GM18508 (cell line): ENCODE measurements at regions not wholly inside any gene's neighbourhood (a gene's known extent, or its start where the extent isn't known, plus 50 kb on each side); places are given as distances from the start of the nearest gene placed in this dataset.
A peak's percentile ranks its signal among the peaks of the same experiment; 100 is the strongest.

Experiments
- ATAC-seq: cut with Tn5 transposase; IDR thresholded peaks from one replicate; pipeline ENCODE4 v1.9.1; 2021; ENCODE audit warnings: moderate number of reproducible peaks; ENCODE audit not compliant: insufficient read depth, unreplicated experiment

- no peak for ATAC-seq
Measured at GRCh38 chr16:79282806-79283205, 317.7 kb downstream of the MAF start.

- no peak for ATAC-seq
Measured at GRCh38 chr16:79278506-79278905, 322.0 kb downstream of the MAF start.

GRCh38 chr16:79276501-79276900 lies 324.0 kb downstream of the MAF start:
- ATAC-seq = no peak

- ATAC-seq = no peak
Measured at GRCh38 chr16:79274264-79274663, 326.3 kb downstream of the MAF start.

GRCh38 chr16:79272141-79272577 lies 328.4 kb downstream of the MAF start:
- ATAC-seq = no peak

GRCh38 chr16:79271583-79271982 lies 329.0 kb downstream of the MAF start:
- no peak for ATAC-seq

- ATAC-seq = no peak
Measured at GRCh38 chr16:79270011-79270410, 330.5 kb downstream of the MAF start.

- peak; percentile 86 for ATAC-seq
Measured at GRCh38 chr16:79269211-79269863, 331.2 kb downstream of the MAF start.

- ATAC-seq = no peak
Measured at GRCh38 chr16:79267781-79268180, 332.8 kb downstream of the MAF start.

GRCh38 chr16:79267146-79267545 lies 333.4 kb downstream of the MAF start:
- no peak for ATAC-seq

GRCh38 chr16:79265701-79266100 lies 334.8 kb downstream of the MAF start:
- no peak for ATAC-seq

GRCh38 chr16:79265196-79265595 lies 335.3 kb downstream of the MAF start:
- no peak for ATAC-seq

GRCh38 chr16:79264237-79265109 lies 336.1 kb downstream of the MAF start:
- no peak for ATAC-seq

- ATAC-seq = no peak
Measured at GRCh38 chr16:79263425-79263824, 337.1 kb downstream of the MAF start.
